ENCODE measurements at regions not wholly inside any gene's neighbourhood (a gene's known extent, or its start where the extent isn't known, plus 50 kb on each side); places are given as distances from the start of the nearest gene placed in this dataset.
"Not testable (repeated sequence)": the region's sequence is repeated elsewhere in the genome, so short reads cannot be mapped to it uniquely, and the experiment has no call there.

DNA sequence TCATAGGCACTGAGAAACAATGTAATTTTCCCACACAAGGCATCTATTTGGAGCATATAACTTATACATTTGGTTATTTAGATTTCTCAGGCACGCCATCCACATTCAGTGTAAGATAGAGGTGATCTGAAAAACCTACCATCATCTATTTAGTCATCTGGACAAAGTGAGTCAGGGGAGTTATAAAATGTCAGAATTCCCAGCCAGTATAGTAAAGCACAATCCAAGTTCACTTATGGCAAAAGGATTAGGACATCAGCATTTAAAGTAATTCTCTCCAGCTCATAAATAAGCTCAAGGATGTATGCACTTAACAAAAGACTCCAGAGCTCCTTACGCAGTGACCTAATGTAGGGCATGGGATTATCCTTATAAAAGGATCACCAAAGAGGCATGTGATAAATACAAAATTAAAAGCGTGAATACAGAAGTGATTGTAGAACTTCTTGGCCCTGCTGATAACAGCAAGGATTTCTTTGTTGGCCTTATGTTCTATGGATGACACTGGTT, 65.3 kb upstream of the DCLK2 start:
- no TSS peak for BruUV-seq (replicated peaks)
- in situ Hi-C loops (cut with MboI) = loop anchor here (25.0 kb wide), 1 partner anchor 849 kb away; no protein-coding TSS in a partner anchor
- no peak for ATAC-seq

DNA sequence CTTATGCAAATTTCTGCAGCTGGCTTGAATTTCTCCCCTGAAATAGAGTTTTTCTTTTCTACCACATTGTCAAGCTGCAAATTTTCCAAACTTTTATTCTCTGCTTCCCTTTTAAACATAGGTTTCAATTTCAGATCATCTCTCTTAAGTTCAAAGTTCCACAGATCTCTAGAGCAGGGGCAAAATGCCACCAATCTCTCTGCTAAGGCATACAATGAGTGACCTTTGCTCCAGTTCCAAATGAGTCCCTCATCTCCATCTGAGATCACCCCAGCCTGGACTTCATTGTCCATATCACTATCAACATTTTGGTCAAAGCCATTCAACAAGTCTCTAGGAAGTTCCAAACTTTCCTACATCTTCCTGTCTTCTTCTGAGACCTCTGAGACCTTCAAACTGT, 62.3 kb upstream of the DCLK2 start:
- in situ Hi-C loops (cut with MboI) (loop anchor here (25.0 kb wide), 1 partner anchor 846 kb away; no protein-coding TSS in a partner anchor), intact Hi-C loops (cut with micrococcal nuclease) (loop anchor here (10.0 kb wide), 1 partner anchor 859 kb away; no protein-coding TSS in a partner anchor)
- H3K79me2 ChIP-seq (ENCODE audit: control insufficient read depth, insufficient read depth, low read length); H3K27ac ChIP-seq (ENCODE audit: extremely low read depth, low read depth, low read length); ATAC-seq; H2AFZ ChIP-seq (ENCODE audit: low read depth, low read length); H3K4me2 ChIP-seq (ENCODE audit: insufficient read depth, low read length); H3K36me3 ChIP-seq (ENCODE audit: control insufficient read depth, insufficient read depth, low read length); H3K4me3 ChIP-seq; CTCF ChIA-PET (ENCODE audit: low intra/inter-chr PET ratio); H3K9me1 ChIP-seq (ENCODE audit: control insufficient read depth, insufficient read depth, low read length); H3K27me3 ChIP-seq (ENCODE audit: control insufficient read depth in 2 of 2, insufficient read depth in 2 of 2, low read length in 2 of 2); H4K20me1 ChIP-seq (replicated peaks; ENCODE audit: control insufficient read depth, insufficient read depth, low read length); POLR2A ChIA-PET; DNase-seq (ENCODE audit: extremely low read depth in 1 of 4, low spot score in 3 of 4); H3K9me3 ChIP-seq (replicated peaks; ENCODE audit: control insufficient read depth, insufficient read depth, low read depth, low read length); FAIRE-seq; BruUV-seq (replicated peaks); H3K4me1 ChIP-seq (replicated peaks in 1 of 2; ENCODE audit: control insufficient read depth in 2 of 2, insufficient read depth in 2 of 2, low read length in 2 of 2); H3K9ac ChIP-seq (ENCODE audit: insufficient read depth in 1 of 2, low read depth in 2 of 2, low read length in 2 of 2): not testable (repeated sequence)

More for the DNA sequence above, 65.3 kb upstream of the DCLK2 start:
- H3K4me3 ChIP-seq = no peak overlapping the region
- no peaks in the 10 kb centered on the region for H3K36me3 ChIP-seq (ENCODE audit: control insufficient read depth, insufficient read depth, low read length)
- H3K4me2 ChIP-seq (ENCODE audit: insufficient read depth, low read length) = no peak overlapping the region
- H3K79me2 ChIP-seq (ENCODE audit: control insufficient read depth, insufficient read depth, low read length) = no peaks in the 10 kb centered on the region
- WGBS (ENCODE audit: insufficient coverage, low coverage, missing lambda C conversion rate) = 2% methylated on average over 3 of the region's 3 CpGs
- DNase-seq (ENCODE audit: extremely low read depth in 1 of 4, low spot score in 3 of 4) = no peak
- no peaks in the 10 kb centered on the region for H4K20me1 ChIP-seq (replicated peaks; ENCODE audit: control insufficient read depth, insufficient read depth, low read length)
- H3K9ac ChIP-seq (ENCODE audit: insufficient read depth in 1 of 2, low read depth in 2 of 2, low read length in 2 of 2) = no peak overlapping the region
- H2AFZ ChIP-seq (ENCODE audit: low read depth, low read length) = no peak overlapping the region
- no peaks in the 10 kb centered on the region for H3K4me1 ChIP-seq (replicated peaks in 1 of 2; ENCODE audit: control insufficient read depth in 2 of 2, insufficient read depth in 2 of 2, low read length in 2 of 2)
- H3K9me1 ChIP-seq (ENCODE audit: control insufficient read depth, insufficient read depth, low read length) = no peaks in the 10 kb centered on the region
- no peaks in the 10 kb centered on the region for H3K9me3 ChIP-seq (replicated peaks; ENCODE audit: control insufficient read depth, insufficient read depth, low read depth, low read length)
- FAIRE-seq = no peak
- ChIA-PET POLR2A (interaction anchor here (1.3 kb wide), 1 partner anchor 11 kb away, joined by 3 read pairs; no protein-coding TSS in a partner anchor), CTCF (ENCODE audit: low intra/inter-chr PET ratio) (no interaction called here)
- intact Hi-C loops (cut with micrococcal nuclease) = loop anchor here (5.0 to 10.0 kb wide), 2 partner anchors 194 to 862 kb away; no protein-coding TSS in a partner anchor
- H3K27me3 ChIP-seq (ENCODE audit: control insufficient read depth in 2 of 2, insufficient read depth in 2 of 2, low read length in 2 of 2) = no peaks in the 10 kb centered on the region
- H3K27ac ChIP-seq (ENCODE audit: extremely low read depth, low read depth, low read length) = no peak overlapping the region
- TF ChIP-seq ETV6 (IDR thresholded peaks at IDR 0.05; ENCODE audit: borderline replicate concordance in 1 of 2, low read depth in 2 of 2, low read length in 1 of 2) (no peak), ETV6 (CRISPR knock-in tag; IDR thresholded peaks at IDR 0.05; ENCODE audit: borderline replicate concordance) (no peak), GTF2F1 (IDR thresholded peaks at IDR 0.05; ENCODE audit: low read depth, low read length) (no peak), CEBPB (tag; IDR thresholded peaks at IDR 0.05) (no peak), GATAD2A (IDR thresholded peaks at IDR 0.05) (no peak), DMBX1 (CRISPR knock-in tag; IDR thresholded peaks at IDR 0.05; ENCODE audit: borderline replicate concordance) (no peak), ARNT (IDR thresholded peaks at IDR 0.05) (no peak)

GRCh38 chr4:150016621-150017020, 61.6 kb upstream of the DCLK2 start:
- intact Hi-C loops (cut with micrococcal nuclease) (loop anchor here (10.0 kb wide), 1 partner anchor 858 kb away; no protein-coding TSS in a partner anchor), in situ Hi-C loops (cut with MboI) (loop anchor here (25.0 kb wide), 1 partner anchor 846 kb away; no protein-coding TSS in a partner anchor)
- CTCF ChIA-PET (ENCODE audit: low intra/inter-chr PET ratio); H3K9me1 ChIP-seq (ENCODE audit: control insufficient read depth, insufficient read depth, low read length); H3K9me3 ChIP-seq (replicated peaks; ENCODE audit: control insufficient read depth, insufficient read depth, low read depth, low read length); H3K4me1 ChIP-seq (replicated peaks in 1 of 2; ENCODE audit: control insufficient read depth in 2 of 2, insufficient read depth in 2 of 2, low read length in 2 of 2); BruUV-seq (replicated peaks); FAIRE-seq; H2AFZ ChIP-seq (ENCODE audit: low read depth, low read length); H3K27me3 ChIP-seq (ENCODE audit: control insufficient read depth in 2 of 2, insufficient read depth in 2 of 2, low read length in 2 of 2); H3K9ac ChIP-seq (ENCODE audit: insufficient read depth in 1 of 2, low read depth in 2 of 2, low read length in 2 of 2); H3K36me3 ChIP-seq (ENCODE audit: control insufficient read depth, insufficient read depth, low read length); POLR2A ChIA-PET; DNase-seq (ENCODE audit: extremely low read depth in 1 of 4, low spot score in 3 of 4); H3K4me2 ChIP-seq (ENCODE audit: insufficient read depth, low read length); H3K27ac ChIP-seq (ENCODE audit: extremely low read depth, low read depth, low read length); ATAC-seq; H4K20me1 ChIP-seq (replicated peaks; ENCODE audit: control insufficient read depth, insufficient read depth, low read length); H3K79me2 ChIP-seq (ENCODE audit: control insufficient read depth, insufficient read depth, low read length); H3K4me3 ChIP-seq: not testable (repeated sequence)
- 0% methylated on average over 1 of the region's 1 CpG for WGBS (ENCODE audit: insufficient coverage, low coverage, missing lambda C conversion rate)

All from K562 (cell line).